Hematopoietic multipotent progenitor cell treated with erythropoietin and hydrocortisone succinate and interleukin-3 and kit ligand, for 4 days (in vitro differentiated cells): ENCODE measurements at regions not wholly inside any gene's neighbourhood (a gene's known extent, or its start where the extent isn't known, plus 50 kb on each side); places are given as distances from the start of the nearest gene placed in this dataset.
"Not testable (repeated sequence)": the region's sequence is repeated elsewhere in the genome, so short reads cannot be mapped to it uniquely, and the experiment has no call there.

Source experiments
- DNase-seq: peaks from one replicate; pipeline ENCODE4 v3.0.0-alpha.2; 2015

DNA sequence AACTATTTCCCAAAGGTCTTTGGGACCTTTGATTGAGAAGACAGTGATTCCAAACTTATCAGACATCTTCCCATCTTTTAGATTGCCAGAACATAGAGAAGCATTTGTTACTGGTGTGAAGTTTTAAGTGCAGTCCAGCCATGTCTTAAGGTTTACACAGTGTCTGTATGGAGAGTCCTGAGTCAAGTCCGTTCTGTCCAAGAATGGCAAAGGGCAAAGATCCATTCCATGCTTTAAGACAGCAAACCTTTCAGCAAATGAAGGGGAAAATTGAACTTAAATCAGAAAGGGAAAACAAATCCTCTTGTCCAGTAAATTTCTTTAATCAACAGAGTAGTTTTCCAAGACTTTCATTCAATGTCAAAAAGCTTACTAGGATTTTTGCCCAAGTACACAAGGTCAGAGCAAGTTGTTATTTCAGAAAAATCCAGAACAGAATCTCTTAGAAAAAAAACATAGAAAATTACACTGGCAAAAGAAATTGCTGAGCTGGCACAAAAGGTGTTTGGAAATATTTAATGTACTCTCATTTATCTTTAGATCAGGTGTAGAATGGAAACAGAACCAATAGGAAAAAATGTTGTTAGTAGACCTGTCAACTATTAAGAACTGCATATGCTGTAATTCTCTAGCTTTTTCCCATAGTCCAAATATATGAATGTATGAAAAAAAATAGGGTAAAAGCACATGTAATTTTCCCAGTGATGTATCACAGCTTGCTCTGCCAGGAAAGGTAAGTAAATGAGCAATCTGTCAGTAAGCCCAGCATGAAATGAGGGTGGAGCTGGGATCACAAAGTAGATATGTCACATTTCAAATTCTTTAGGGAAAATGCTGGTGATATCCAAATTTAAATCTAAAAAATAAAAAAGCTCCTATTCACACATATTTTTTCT lies 1099.9 kb downstream of the TUSC7 start:
- no peak for DNase-seq

DNA sequence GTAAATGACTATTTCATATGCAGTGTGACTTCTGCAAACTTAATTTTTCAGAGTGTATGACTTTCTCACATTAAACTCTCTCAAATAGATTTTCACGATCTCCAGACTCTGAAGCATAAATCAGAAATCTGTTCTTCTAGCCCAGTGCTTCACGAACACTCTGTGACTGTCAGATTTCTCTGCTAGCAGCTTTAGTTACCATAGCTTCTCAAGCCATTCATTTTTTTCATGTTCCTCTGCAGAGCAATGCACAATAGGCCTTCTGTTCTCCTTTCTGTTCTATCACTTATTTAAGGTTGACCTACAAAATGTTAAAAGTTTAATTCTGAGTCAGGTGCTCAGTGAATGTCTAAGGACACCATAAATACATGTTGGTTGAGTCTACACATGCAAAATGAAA lies 1102.2 kb downstream of the TUSC7 start:
- no peak for DNase-seq

DNA sequence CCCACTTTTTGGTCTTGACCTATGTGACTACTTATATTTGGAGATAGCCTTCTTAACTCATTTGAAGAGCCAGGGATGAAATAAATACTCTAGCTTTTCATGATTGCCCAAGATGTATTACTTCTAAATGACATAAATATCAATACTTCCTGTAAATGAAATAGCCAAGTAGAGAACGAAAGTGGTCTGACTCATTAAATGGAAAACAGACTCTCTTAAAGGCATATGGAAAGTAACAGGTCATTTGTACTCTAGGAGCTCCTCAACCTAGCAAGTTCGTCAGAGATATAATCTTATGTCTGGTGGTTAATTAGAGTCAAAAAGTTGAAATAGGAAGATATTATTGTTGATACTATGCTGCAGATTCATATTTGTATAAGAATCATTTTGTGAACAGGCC lies 1105.4 kb downstream of the TUSC7 start:
- DNase-seq: no peak

DNA sequence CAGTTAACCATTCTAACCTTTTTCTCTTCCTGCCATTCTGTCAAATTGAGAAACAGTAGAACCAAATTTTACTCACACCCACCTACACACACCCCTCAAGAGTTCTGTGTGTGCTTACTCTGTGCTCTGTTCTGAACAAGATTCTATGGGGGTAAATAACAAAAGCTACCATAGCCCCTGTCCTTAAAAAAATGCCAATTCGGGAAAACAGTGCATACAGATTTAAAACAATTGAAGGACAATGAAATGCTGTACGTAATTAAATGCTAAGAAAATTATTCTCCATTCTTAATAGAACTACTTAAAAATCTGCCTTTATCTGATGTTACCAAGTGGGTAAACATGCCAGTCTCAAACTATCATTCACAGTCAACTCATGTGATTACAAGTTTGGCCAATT lies 1107.5 kb downstream of the TUSC7 start:
- no peak for DNase-seq

DNA sequence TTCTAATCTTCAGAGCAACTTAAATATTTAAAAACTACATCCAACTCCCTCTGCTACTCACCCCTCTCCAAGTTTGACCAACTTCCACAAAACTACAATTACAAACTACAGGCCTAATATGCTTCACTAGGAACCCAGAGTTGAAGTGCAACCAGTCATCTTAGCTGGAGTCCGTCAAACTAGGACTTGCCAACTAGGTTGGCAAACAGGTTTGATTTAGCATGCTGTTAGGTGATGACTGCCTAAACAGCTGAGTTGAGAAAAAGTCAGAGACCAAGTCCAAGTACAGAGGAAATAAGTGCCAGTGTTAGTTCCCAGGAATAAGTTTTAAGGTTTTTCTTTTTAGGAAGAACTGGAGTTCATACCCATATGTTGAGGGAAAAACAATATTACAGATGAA lies 1109.0 kb downstream of the TUSC7 start:
- no peak for DNase-seq

DNA sequence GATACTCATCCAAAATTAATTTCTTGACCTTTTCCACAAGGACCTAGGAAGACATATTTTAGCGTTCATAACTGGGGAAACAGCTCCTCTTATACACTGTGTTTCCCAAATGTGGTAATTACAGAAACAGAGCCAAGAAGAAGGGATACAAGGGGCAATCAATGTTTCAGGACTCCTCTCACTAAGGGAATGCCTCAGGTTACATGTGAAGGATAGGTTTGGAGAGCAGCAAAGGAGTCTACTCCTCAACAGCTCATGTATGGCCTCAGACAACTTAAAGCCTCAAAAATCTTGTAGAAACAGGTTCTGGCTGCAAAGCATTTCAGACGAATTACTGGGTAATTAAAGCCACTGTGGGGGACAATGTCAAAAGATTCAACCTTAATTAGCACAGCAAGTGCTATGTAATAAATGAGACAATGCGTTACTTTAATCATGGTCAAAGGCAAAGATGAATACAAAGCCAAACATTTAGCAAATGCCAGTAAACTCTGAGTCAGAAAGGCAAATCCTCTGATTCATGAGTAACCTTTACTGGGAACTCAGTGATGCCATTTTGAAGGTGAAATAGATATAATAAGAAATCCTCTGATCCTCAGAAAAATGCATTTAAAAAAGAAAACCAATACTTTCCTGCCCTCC lies 1111.2 kb downstream of the TUSC7 start:
- no peak for DNase-seq

DNA sequence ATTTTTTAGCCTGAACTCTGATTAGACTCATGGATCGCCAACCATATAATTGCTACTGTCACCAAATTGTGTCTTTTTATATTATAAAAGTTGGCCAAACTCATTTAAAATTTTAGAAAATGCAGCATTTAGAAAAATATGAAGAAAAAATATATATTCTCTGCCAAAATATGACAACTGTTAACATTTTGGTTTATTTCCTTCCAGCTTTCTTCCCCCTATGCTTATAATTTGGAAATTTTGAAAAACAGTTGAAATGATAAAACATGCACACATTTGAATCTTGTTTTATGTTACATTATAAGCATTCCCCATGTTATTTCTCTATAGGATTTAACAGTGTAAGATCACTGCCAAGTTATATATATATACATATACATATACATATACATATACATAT lies 1112.8 kb downstream of the TUSC7 start:
- DNase-seq: no peak

DNA sequence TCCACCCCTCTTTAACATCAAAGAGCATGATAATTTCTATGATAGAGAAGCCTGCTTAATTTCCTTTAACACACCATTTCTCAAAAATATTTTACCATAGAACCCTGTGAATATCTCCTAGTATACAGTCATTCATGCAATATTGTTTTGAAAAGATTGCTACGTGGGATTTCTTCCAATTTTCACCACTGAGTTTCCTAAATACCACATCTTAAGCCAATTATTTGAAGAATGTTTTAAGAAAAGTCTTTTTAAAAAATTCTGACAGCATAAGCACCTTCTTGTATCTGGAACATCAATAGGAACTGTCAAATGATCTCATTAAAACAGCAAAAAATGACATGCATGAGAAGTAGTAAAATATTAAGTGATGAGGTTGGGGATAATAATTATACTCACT lies 1126.7 kb downstream of the TUSC7 start:
- DNase-seq: no peak

DNA sequence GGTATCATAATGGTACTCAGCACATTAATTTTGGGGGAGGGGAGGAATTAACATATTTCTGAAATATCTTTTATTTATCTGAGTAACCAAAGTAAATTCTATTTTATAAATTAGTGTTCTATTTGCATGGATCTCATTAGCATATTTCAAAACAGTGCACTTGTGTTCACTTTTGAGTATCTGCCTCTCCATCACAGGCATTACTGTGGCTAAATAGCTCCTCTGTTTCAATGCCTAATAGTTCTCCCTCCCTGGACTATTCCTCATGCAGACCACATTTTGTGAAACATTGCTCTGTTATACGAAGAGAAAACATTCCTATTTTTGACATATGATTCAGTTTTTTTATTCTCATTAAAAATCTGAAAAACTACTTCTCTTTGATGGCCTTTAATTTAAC lies 1127.8 kb downstream of the TUSC7 start:
- no peak for DNase-seq

DNA sequence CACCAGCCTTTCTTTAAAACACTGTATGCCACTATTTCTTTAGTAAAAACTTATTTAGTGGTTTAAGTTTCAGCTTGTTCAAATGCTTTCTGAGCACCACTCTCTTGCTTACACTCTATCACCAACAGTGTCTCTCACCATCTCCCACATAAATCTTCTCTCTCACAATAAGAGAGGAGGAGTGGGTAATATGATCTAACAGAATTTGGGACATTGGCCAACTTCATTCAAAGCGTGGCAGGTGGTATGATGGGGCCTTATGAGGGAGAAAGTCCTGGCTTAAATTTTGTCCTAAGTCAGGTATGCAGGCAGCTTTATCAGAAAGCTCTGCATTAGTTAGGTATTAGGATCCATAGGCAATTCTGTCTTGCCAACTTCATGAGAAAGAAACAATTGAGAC lies 1132.5 kb downstream of the TUSC7 start:
- no peak for DNase-seq

DNA sequence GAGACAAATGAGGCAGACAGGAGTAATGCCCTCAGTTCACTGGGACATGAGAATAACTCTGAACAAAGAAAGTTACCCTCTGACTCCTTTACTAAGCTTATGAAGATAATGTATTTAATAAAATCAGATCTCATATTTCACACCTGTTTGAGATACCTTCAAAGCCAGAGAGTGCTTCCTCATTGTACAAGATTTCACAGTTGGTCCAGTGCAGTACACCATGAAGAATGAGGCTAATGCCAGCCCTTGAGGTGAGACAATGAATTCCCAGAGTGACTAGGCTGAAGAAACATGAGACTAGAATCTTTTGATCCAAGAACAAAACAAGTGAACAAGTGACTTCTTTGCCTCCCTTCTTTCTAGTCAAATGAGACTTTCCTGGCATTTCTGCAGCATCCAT lies 1133.8 kb downstream of the TUSC7 start:
- no peak for DNase-seq

DNA sequence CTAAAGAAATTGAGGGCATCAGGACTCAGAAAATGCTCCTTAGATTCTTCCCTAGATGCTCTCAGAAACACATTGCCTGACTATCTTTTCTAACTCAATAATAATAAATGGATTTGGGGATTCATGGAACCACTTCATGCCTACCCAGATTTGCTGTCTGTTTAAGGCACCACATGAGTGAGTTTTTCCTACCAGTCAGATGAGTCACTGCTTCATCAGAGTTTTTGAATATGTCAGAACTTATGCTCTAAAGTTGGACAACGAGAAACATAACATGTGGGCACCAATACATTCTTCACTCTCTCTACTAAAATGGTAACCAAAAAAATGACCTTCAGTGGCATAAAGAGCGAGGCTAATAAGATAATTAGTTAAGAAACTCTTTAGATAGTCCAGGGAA lies 1135.1 kb downstream of the TUSC7 start:
- DNase-seq: no peak

DNA sequence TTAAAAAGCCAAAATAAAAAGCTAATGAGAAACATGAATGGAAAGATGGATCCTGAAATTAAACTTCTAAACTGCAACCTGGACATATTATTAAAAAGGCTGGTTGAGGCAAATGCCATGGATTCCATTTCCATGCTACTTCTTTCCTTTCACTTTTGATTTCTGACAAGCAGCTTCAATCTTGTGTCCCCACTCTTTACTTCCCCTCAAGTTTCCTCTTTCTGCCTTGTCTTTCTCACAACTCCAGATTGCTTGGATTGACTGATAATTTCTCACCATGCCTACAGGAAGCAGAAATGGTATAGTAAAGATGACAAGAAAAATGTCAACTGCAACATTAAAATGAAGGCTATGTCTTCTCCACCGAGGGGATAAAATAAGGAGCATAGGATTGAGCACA lies 1136.7 kb downstream of the TUSC7 start:
- DNase-seq: peak; percentile 7

DNA sequence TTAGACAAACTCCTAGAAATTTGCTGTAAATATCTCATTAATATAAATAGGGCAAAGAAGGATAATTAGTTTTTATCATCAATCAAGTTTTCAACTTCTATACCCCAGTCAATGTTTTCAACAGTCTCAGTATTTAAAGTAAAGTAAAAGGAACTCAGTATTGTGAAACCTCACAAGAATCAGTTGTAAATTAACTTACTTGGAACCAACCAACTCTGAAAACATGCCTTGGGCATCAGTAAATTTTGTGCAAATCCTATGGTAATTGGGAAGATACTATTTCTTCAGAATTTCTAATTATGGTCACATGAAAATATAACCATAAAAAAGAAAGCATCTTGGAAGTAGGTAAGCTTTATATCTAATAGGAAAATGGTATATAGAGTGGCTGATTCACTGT lies 1139.0 kb downstream of the TUSC7 start:
- DNase-seq: no peak

DNA sequence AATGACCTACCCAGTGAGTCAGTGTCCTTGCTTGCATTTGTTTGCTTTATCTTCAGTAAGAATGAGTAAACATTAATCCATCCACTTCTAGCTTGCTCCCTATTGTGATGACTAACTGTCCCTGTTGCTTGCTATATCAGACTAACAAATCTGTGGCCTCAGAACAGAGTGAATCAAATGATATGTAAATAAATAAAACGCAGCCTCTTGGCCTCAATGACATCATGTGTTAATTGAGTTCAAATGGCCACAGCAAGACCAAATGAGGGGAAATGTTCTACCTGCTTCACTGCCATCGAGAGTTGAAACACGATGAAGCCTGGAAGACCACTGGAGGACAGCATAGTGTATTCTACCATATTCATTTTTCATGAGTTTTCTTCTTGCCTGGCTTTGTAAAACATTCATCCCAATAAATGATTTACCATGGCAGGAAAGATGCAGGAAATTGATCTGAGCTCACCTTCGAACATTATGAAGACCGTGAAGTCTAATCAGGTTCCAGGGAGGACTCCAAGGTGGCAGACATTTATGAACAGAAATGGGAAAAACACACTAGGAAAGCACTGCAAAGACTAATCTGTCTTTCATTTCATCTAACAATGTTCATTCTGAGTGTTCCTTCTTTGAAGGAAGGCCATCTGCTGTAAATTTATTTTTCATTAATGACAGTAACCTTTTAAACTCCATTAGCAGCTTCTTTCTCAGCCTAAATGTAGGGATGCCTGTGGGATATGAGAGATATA lies 1144.5 kb downstream of the TUSC7 start:
- DNase-seq: no peak

DNA sequence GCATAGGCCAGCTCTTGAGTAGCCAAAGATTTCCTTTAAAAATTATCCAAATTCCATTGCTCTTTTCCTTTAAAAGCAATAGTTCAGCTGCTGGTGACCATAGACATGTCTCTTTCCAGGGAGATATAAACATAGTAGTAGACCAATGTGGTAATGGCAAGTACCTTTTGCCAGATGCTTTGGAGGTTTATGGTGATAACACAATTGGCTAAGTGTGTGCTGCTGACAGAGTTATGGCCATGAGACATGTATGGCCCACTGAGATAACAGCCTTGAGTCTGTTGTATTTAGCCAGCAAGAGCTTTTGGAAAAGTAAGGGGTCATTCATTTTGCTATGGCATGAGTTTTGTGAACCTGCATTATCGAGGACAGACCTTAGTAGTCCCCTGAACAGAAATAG lies 1146.8 kb downstream of the TUSC7 start:
- peak; percentile 2 for DNase-seq

DNA sequence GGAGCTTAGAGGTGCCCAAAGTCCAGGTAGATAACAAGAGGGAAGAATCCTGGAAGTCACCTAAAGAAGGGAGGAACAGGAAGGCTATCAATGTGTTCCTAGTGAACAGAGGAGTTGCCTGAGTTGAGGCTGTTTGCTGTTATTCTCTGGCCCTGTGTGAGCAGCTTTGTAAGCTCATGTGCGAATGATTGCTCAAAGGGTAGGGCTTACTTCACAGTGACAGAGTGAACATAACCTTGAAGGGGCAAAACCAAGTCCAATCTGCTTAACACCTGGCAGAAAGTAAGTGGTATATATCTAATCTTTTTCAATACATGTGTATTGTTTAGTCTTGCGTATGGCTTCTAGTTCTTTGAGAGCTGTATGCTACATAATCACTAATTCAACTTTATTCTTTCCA lies 1153.6 kb downstream of the TUSC7 start:
- DNase-seq: no peak

DNA sequence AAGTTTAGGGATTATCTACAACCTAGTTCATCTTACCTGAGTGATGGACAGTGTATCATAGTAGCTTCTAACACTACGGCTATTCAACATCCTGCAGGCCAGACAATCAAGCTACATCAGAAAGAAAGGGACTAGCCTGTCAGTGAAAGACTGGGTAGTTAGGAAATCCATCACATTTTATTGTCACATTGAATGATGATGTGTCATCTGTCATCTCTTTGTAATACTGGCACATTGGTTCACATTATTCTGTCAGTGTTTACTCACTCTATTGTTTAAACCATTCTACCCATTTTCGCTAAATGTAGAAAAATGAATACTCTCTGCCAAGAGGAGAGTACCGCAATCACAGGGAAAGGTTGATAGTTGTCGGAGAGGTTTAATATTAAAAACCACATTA lies 1155.8 kb downstream of the TUSC7 start:
- no peak for DNase-seq

DNA sequence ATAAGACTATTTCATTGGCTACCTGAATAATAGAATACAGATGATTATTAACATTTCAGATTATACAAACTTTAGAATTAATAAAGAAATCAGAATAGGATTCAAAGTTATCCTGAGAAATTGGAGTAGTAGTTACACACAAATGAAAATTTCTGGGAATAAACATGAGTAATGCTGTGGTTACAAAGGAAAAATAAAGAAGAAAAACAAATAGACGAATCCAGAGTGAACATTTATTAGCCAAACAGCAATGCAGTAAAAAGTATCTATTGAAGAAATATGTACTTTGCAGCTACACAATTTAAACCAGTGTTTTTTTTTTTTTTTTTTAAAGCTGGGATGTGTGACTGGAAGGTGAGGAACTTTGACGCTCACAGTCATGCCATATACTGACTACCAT lies 1159.2 kb downstream of the TUSC7 start:
- no peak for DNase-seq

DNA sequence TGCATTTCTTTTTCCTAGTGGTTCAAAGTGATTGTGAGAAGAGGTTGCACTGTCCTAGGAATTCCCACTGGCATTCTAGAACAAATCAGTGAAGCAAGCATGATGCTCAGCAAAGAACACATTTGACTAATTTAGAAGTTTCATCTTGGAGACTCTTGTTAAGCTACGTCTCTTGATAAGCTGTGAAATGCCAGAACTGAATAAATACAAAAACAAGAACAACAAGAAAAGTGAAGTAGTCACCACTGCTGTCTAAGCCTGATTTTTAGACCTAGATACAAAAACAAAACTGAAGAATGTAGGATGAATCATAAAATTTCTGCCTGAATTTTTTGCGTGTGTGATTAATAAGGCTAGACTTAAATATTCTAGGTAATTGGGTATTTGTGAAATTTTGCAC lies 1162.4 kb downstream of the TUSC7 start:
- DNase-seq: no peak

DNA sequence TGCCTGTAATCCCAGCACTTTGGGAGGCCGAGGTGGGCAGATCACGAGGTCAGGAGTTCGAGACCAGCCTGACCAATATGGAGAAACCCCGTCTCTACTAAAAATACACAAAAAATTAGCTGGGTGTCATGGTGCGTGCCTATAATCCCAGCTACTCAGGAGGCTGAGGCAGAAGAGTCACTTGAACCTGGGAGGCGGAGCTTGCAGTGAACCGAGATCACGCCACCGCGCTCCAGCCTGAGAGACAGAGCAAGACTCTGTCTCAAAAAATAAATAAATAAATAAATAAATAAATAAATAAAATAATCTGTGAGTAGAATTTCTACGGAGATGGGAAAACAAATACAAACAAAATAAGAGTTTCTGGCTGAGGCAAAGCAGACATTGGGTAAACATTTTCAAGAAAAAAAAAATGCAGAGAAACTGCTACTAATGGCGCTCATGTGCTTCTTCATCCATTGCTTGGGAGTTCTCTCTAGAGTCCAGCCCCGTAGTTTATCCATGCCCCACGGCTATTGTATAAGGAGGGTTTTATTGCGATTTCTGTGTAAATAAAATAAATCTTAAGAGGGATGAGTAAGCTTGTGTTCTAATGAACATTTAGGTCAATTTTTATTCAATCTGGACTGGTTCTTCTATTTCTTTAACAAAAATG lies 1161.9 kb downstream of the IGSF11 start:
- not testable (repeated sequence) for DNase-seq

DNA sequence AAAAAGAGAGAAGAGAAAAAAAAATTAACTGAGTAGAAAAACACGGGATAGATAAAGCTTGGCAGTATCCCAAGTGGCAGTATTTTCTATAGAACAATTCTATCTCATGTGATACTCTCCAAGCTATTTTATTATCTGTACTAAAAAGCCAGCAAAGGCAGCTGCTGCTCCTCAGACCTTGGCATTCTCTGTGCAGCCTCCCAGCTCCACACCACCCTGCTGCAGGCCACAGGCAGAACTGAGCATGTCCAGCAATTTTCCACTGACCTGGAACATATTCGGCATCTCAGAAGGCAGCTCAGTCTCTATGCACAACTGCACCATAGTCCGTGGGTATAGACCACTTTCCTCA lies 1161.4 kb downstream of the IGSF11 start:
- no peak for DNase-seq

DNA sequence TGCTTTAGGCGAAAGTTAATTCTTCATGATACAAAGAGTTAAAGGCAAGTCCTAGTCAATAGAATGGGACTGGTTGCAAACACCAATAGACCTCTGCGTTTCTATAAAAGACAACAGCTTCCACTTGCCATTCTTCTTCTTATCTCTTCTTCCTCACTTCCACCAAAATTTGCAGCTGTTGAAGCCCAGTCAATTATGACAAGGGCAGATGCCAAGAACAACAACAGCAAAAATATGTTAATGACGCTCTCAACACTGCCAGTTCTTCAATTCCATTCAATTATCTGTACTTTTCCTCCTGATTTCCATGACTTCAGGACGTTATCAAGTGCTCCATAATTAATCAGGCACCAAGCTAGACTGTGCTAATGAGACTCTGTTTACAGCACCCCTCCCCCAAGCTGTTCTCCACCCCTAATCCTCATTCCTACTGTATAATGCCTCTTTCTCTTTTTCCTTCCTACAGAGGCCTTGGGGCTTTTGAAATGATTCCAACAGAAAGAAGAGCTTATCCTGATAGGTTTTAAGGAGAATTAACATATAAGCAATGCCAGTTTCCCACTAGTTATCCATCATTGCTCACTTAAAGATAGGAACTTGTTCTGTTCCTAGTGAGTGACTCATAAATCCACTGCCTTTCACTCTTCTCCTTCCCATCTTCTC lies 1160.5 kb downstream of the IGSF11 start:
- no peak for DNase-seq
